Progenitor cell of endocrine pancreas (in vitro differentiated cells): ENCODE measurements at regions not wholly inside any gene's neighbourhood (a gene's known extent, or its start where the extent isn't known, plus 50 kb on each side); places are given as distances from the start of the nearest gene placed in this dataset.

Experiments
- DNase-seq: peaks from one replicate; pipeline ENCODE4 v3.0.0; 2021; ENCODE audit warnings: low spot score; ENCODE audit not compliant: unreplicated experiment
- H3K27ac Mint-ChIP-seq: 2 replicates; pipeline ENCODE4 v1.8.0; 2021; ENCODE audit warnings: mild to moderate bottlenecking, moderate library complexity, mixed read lengths
- H3K27me3 Mint-ChIP-seq: 2 replicates; pipeline ENCODE4 v1.8.0; 2021; ENCODE audit warnings: mixed read lengths
- H3K36me3 Mint-ChIP-seq: 2 replicates; pipeline ENCODE4 v1.8.0; 2022; ENCODE audit warnings: mixed read lengths; ENCODE audit not compliant: insufficient read depth
- H3K4me1 Mint-ChIP-seq: 2 replicates; pipeline ENCODE4 v1.8.0; 2021; ENCODE audit warnings: low read depth, mixed read lengths
- H3K4me3 Mint-ChIP-seq: 2 replicates; pipeline ENCODE4 v1.8.0; 2021; ENCODE audit warnings: low read depth, mild to moderate bottlenecking, moderate library complexity, mixed read lengths
- H3K9me3 Mint-ChIP-seq: 2 replicates; pipeline ENCODE4 v1.8.0; 2021; ENCODE audit warnings: low read depth, mixed read lengths
- CTCF ChIP-seq: fragments of 200-600 bp; sonication (generic); IDR thresholded peaks from one replicate; pipeline ENCODE4 v1.5.0; 2021; ENCODE audit warnings: antibody characterized with exemption, mild to moderate bottlenecking; ENCODE audit not compliant: unreplicated experiment

- peaks cover 10% of the 10 kb centered on the region for H3K9me3 Mint-ChIP-seq
- peaks cover 2% of the 10 kb centered on the region for H3K36me3 Mint-ChIP-seq
- no peak for DNase-seq
- H3K27me3 Mint-ChIP-seq, result no peaks in the 10 kb centered on the region
- H3K4me1 Mint-ChIP-seq, result no peaks in the 10 kb centered on the region
- no peak for TF ChIP-seq CTCF
- no peak overlapping the region for H3K4me3 Mint-ChIP-seq
- no peak overlapping the region for H3K27ac Mint-ChIP-seq
Measured at GRCh38 chr5:117110548-117110947, 535.9 kb upstream of the SEMA6A start.

GRCh38 chr5:117107859-117108258 is 533.2 kb upstream of the SEMA6A start:
- peaks cover 4% of the 10 kb centered on the region for H3K9me3 Mint-ChIP-seq
- H3K4me1 Mint-ChIP-seq, result no peaks in the 10 kb centered on the region
- no peak overlapping the region for H3K27ac Mint-ChIP-seq
- peaks cover 2% of the 10 kb centered on the region for H3K36me3 Mint-ChIP-seq
- H3K27me3 Mint-ChIP-seq, result no peaks in the 10 kb centered on the region
- DNase-seq, result no peak
- no peak overlapping the region for H3K4me3 Mint-ChIP-seq
- TF ChIP-seq CTCF, result no peak

GRCh38 chr5:117103703-117104102 is 529.1 kb upstream of the SEMA6A start:
- H3K27ac Mint-ChIP-seq, result no peak overlapping the region
- H3K36me3 Mint-ChIP-seq, result no peaks in the 10 kb centered on the region
- TF ChIP-seq CTCF, result no peak
- no peak for DNase-seq
- H3K4me1 Mint-ChIP-seq, result no peaks in the 10 kb centered on the region
- no peaks in the 10 kb centered on the region for H3K27me3 Mint-ChIP-seq
- H3K9me3 Mint-ChIP-seq, result no peaks in the 10 kb centered on the region
- no peak overlapping the region for H3K4me3 Mint-ChIP-seq

GRCh38 chr5:117102591-117102990 is 528.0 kb upstream of the SEMA6A start:
- no peak for TF ChIP-seq CTCF
- DNase-seq, result no peak
- Mint-ChIP-seq H3K27ac (no peak overlapping the region), H3K27me3 (no peaks in the 10 kb centered on the region), H3K4me3 (no peak overlapping the region), H3K4me1 (no peaks in the 10 kb centered on the region), H3K36me3 (no peaks in the 10 kb centered on the region), H3K9me3 (no peaks in the 10 kb centered on the region)

- DNase-seq, result no peak
- Mint-ChIP-seq H3K36me3 (no peaks in the 10 kb centered on the region), H3K4me3 (no peak overlapping the region), H3K27ac (no peak overlapping the region), H3K9me3 (no peaks in the 10 kb centered on the region), H3K4me1 (peaks cover 6% of the 10 kb centered on the region), H3K27me3 (peaks cover under 1% of the 10 kb centered on the region)
- TF ChIP-seq CTCF, result no peak
Measured at GRCh38 chr5:117100176-117100575, 525.6 kb upstream of the SEMA6A start.

- no peak for TF ChIP-seq CTCF
- Mint-ChIP-seq H3K36me3 (no peaks in the 10 kb centered on the region), H3K27ac (no peak overlapping the region), H3K4me1 (peaks cover 6% of the 10 kb centered on the region), H3K9me3 (no peaks in the 10 kb centered on the region), H3K4me3 (no peak overlapping the region), H3K27me3 (peaks cover 2% of the 10 kb centered on the region)
- no peak for DNase-seq
Measured at GRCh38 chr5:117098094-117098493, 523.5 kb upstream of the SEMA6A start.
